Osteocyte (in vitro differentiated cells): ENCODE measurements at regions not wholly inside any gene's neighbourhood (a gene's known extent, or its start where the extent isn't known, plus 50 kb on each side); places are given as distances from the start of the nearest gene placed in this dataset.

Source experiments
- DNase-seq: peaks from one replicate; pipeline ENCODE4 v3.0.0; 2021; ENCODE audit warnings: mixed read lengths; ENCODE audit not compliant: unreplicated experiment; ENCODE audit errors: extremely low spot score
- H3K27ac Mint-ChIP-seq: one replicate; pipeline ENCODE4 v1.8.0; 2021; ENCODE audit warnings: mild to moderate bottlenecking, mixed read lengths; ENCODE audit not compliant: unreplicated experiment
- H3K27me3 Mint-ChIP-seq: one replicate; pipeline ENCODE4 v1.8.0; 2021; ENCODE audit warnings: mixed read lengths; ENCODE audit not compliant: unreplicated experiment
- H3K36me3 Mint-ChIP-seq: one replicate; pipeline ENCODE4 v1.8.0; 2021; ENCODE audit warnings: mixed read lengths; ENCODE audit not compliant: unreplicated experiment
- H3K4me1 Mint-ChIP-seq: one replicate; pipeline ENCODE4 v1.8.0; 2021; ENCODE audit warnings: mixed read lengths; ENCODE audit not compliant: unreplicated experiment
- H3K4me3 Mint-ChIP-seq: one replicate; pipeline ENCODE4 v1.8.0; 2021; ENCODE audit warnings: mild to moderate bottlenecking, moderate library complexity, mixed read lengths; ENCODE audit not compliant: unreplicated experiment
- H3K9me3 Mint-ChIP-seq: one replicate; pipeline ENCODE4 v1.8.0; 2021; ENCODE audit warnings: mixed read lengths; ENCODE audit not compliant: unreplicated experiment
- TF ChIP-seq, protein P1 (sequence below): fragments of 200-600 bp; sonication (generic); IDR thresholded peaks from 2 replicates; pipeline ENCODE4 v1.5.0; 2021; ENCODE audit warnings: antibody characterized with exemption, mild to moderate bottlenecking, moderate library complexity

DNA sequence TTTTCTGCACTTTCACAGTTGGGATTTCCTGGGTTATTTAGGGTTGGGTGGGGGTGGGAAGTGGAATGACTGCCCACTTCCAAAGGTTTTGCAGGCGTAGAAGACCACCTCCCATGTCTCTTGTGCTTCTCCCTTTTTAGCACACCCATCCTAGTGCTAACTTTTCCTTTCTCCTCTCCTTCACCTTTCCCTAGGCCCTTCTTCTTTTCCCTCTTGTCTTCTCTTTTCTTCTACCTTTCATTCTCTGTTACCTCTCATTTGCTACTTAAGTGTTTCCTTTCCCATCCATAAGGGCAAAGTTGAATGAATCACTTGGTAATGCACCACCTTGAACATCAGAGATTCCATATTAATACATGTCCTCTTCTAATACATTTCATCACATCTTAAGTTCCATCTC, 105.0 kb upstream of the ZNF184 start:
- H3K9me3 Mint-ChIP-seq, result no peaks in the 10 kb centered on the region
- H3K27me3 Mint-ChIP-seq, result peaks cover 7% of the 10 kb centered on the region
- no peaks in the 10 kb centered on the region for H3K4me1 Mint-ChIP-seq
- TF ChIP-seq, protein P1, sequence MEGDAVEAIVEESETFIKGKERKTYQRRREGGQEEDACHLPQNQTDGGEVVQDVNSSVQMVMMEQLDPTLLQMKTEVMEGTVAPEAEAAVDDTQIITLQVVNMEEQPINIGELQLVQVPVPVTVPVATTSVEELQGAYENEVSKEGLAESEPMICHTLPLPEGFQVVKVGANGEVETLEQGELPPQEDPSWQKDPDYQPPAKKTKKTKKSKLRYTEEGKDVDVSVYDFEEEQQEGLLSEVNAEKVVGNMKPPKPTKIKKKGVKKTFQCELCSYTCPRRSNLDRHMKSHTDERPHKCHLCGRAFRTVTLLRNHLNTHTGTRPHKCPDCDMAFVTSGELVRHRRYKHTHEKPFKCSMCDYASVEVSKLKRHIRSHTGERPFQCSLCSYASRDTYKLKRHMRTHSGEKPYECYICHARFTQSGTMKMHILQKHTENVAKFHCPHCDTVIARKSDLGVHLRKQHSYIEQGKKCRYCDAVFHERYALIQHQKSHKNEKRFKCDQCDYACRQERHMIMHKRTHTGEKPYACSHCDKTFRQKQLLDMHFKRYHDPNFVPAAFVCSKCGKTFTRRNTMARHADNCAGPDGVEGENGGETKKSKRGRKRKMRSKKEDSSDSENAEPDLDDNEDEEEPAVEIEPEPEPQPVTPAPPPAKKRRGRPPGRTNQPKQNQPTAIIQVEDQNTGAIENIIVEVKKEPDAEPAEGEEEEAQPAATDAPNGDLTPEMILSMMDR, result no peak
- H3K36me3 Mint-ChIP-seq, result no peaks in the 10 kb centered on the region
- no peak overlapping the region for H3K4me3 Mint-ChIP-seq
- no peak overlapping the region for H3K27ac Mint-ChIP-seq
- DNase-seq, result no peak

DNA sequence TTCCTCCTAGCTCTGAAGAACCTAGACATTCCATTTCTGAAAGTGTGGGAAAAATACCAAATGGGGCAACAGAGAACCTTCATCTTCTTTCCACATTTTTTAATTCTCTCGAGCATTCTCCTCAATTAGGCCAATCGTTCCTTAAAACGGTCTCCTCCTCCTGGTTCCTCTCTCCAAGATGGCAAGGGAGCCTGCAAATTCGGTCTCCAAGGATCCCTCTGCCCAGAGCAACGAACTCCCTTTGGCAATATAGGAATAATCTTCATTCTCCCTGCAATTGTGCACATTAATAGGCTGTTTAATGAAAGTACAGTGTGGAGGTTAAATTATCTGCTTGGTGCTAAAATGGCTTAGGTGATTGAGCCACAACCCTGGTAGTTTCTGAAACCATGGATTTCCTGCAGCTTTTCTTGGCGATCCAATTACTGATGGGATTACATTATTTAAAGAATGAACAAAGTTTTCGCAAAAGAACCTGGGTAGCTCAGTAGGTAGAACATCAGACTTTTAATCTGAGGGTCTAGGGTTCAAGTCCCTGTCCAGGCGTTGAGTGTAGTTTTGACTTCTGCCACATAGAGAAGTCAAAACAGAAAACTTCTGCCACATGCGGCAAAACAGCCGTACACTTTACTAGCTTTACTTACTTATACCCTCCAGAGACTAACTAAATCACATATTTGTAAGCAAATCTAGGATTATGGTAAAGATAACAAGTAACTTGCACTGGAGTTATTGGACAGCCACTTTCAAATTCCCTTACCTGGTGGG, 102.9 kb upstream of the ZNF184 start:
- no peak for DNase-seq
- H3K4me3 Mint-ChIP-seq, result no peak overlapping the region
- H3K36me3 Mint-ChIP-seq, result no peaks in the 10 kb centered on the region
- no peaks in the 10 kb centered on the region for H3K4me1 Mint-ChIP-seq
- no peak overlapping the region for H3K27ac Mint-ChIP-seq
- H3K9me3 Mint-ChIP-seq, result no peaks in the 10 kb centered on the region
- TF ChIP-seq, protein P1, result no peak
- H3K27me3 Mint-ChIP-seq, result peaks cover 9% of the 10 kb centered on the region

- TF ChIP-seq, protein P1, result no peak
- Mint-ChIP-seq H3K36me3 (no peaks in the 10 kb centered on the region), H3K4me1 (no peaks in the 10 kb centered on the region), H3K27me3 (peaks cover 49% of the 10 kb centered on the region), H3K27ac (no peak overlapping the region), H3K9me3 (no peaks in the 10 kb centered on the region), H3K4me3 (no peak overlapping the region)
- no peak for DNase-seq
These were observed 95.5 kb upstream of the ZNF184 start for GRCh38 chr6:27568226-27568897.

GRCh38 chr6:27565839-27566779, 93.2 kb upstream of the ZNF184 start:
- H3K4me3 Mint-ChIP-seq, result no peak overlapping the region
- no peaks in the 10 kb centered on the region for H3K9me3 Mint-ChIP-seq
- H3K27me3 Mint-ChIP-seq, result peaks cover 64% of the 10 kb centered on the region
- no peak for DNase-seq
- H3K27ac Mint-ChIP-seq, result no peak overlapping the region
- no peaks in the 10 kb centered on the region for H3K4me1 Mint-ChIP-seq
- no peaks in the 10 kb centered on the region for H3K36me3 Mint-ChIP-seq
- TF ChIP-seq, protein P1, result no peak
